ENCODE measurements at regions not wholly inside any gene's neighbourhood (a gene's known extent, or its start where the extent isn't known, plus 50 kb on each side); places are given as distances from the start of the nearest gene placed in this dataset.

GRCh38 chr2:81852651-81853050, 1548.1 kb upstream of the LRRTM1 start:
- TF ChIP-seq CTCF (IDR thresholded peaks at IDR 0.05; ENCODE audit: low read depth, low read length, poor library complexity, severe bottlenecking) (no peak), EZH2phosphoT487 (IDR thresholded peaks at IDR 0.05; ENCODE audit: borderline replicate concordance, low read length) (no peak)

All from DOHH2 (cell line).